Uterus (tissue), 2 donors: ENCODE measurements at regions not wholly inside any gene's neighbourhood (a gene's known extent, or its start where the extent isn't known, plus 50 kb on each side); places are given as distances from the start of the nearest gene placed in this dataset.

ENCODE experiments used
- POLR2A ChIP-seq, 2 donors: fragments of 450-650 bp; IDR thresholded peaks; one replicate each; pipeline ENCODE4 v1.6.1; 2016; ENCODE audit warnings: antibody characterized with exemption in 2 of 2, mild to moderate bottlenecking in 1 of 2, moderate library complexity in 1 of 2
- TF ChIP-seq, protein P1 (sequence below), 4 experiments: fragments of 200-600 bp in 2 of 4; fragments of 450-650 bp in 2 of 4; sonication (generic) in 2 of 4; IDR thresholded peaks; one replicate each; pipeline ENCODE4 v1.5.1; 2016 to 2019; ENCODE audit warnings: antibody characterized with exemption in 4 of 4, mild to moderate bottlenecking in 2 of 4, moderate library complexity in 1 of 4

DNA sequence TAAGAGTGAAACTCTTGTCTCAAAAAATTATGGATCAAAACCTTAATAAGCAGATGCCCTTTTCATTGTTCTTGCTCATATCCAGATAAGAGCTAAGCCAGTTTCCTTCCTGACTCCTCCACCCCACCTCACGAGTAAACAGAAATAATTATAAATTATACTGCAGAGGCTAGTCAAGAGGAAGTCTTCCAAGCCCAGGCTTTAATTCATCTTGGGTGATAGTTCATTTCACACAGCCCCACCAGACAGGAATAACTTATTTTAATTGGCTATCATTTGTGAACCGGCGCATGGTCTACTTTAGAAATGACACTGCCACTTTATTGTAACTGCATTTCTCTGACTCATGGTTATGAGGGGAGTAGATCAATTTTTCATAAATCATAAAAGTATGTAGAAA lies 102.0 kb downstream of the BTBD3 start:
- TF ChIP-seq, protein P1, sequence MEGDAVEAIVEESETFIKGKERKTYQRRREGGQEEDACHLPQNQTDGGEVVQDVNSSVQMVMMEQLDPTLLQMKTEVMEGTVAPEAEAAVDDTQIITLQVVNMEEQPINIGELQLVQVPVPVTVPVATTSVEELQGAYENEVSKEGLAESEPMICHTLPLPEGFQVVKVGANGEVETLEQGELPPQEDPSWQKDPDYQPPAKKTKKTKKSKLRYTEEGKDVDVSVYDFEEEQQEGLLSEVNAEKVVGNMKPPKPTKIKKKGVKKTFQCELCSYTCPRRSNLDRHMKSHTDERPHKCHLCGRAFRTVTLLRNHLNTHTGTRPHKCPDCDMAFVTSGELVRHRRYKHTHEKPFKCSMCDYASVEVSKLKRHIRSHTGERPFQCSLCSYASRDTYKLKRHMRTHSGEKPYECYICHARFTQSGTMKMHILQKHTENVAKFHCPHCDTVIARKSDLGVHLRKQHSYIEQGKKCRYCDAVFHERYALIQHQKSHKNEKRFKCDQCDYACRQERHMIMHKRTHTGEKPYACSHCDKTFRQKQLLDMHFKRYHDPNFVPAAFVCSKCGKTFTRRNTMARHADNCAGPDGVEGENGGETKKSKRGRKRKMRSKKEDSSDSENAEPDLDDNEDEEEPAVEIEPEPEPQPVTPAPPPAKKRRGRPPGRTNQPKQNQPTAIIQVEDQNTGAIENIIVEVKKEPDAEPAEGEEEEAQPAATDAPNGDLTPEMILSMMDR (IDR thresholded peaks at IDR 0.05), result no peak
- no peak for TF ChIP-seq POLR2A (IDR thresholded peaks at IDR 0.05)
